Panc1 (cell line): ENCODE measurements at regions not wholly inside any gene's neighbourhood (a gene's known extent, or its start where the extent isn't known, plus 50 kb on each side); places are given as distances from the start of the nearest gene placed in this dataset.

ENCODE experiments used
- ATAC-seq: fragments of 200-7000 bp; cut with Tn5 transposase; 2 replicates; pipeline ENCODE4 v1.9.1; 2020; ENCODE audit warnings: mild to moderate bottlenecking, moderate library complexity
- BruUV-seq: library from RNA; stranded (reverse); fragments of 400-500 nt; replicated peaks from 2 replicates; lab custom pipeline; 2021; lab: Mats Ljungman, UMichigan
- CTCF ChIA-PET: fragments of 300-600 bp; sonication (Branson Sonifier 250); formaldehyde crosslinking; loops from one replicate; lab custom pipeline; 2022; ENCODE audit warnings: antibody characterized with exemption; lab: Charles Lee
- POLR2A ChIA-PET: fragments of 300-600 bp; sonication (Branson Sonifier 250); formaldehyde crosslinking; loops from one replicate; lab custom pipeline; 2022; ENCODE audit warnings: antibody characterized with exemption; lab: Charles Lee
- DNase-seq: peaks from one replicate; pipeline ENCODE4 v3.0.0-alpha.2; 2010; ENCODE audit warnings: low read depth, low spot score
- H3K27ac ChIP-seq: 2 replicates; pipeline ENCODE4 v1.5.1; 2011; ENCODE audit warnings: mild to moderate bottlenecking, low read length, inconsistent platforms
- H3K27me3 ChIP-seq: fragments of 200-500 bp; sonication (Bioruptor generic); 2 replicates; pipeline ENCODE4 v1.6.0; 2014; ENCODE audit warnings: low read length, inconsistent platforms; ENCODE audit not compliant: control insufficient read depth, insufficient read depth
- H3K36me3 ChIP-seq: fragments of 200-500 bp; sonication (Bioruptor generic); 2 replicates; pipeline ENCODE4 v1.5.1; 2014; ENCODE audit warnings: inconsistent platforms, mild to moderate bottlenecking, low read length, moderate library complexity; ENCODE audit not compliant: control insufficient read depth, insufficient read depth
- H3K4me1 ChIP-seq: 2 replicates; pipeline ENCODE4 v1.5.1; 2011; ENCODE audit warnings: inconsistent platforms, mild to moderate bottlenecking, low read length, moderate library complexity; ENCODE audit not compliant: control insufficient read depth, insufficient read depth
- H3K4me3 ChIP-seq, 2 experiments: 2 replicates each; pipeline ENCODE4 v1.5.1; 2011 to 2012; ENCODE audit warnings: low read depth in 2 of 2, low read length in 2 of 2, mild to moderate bottlenecking in 2 of 2, inconsistent platforms in 1 of 2, moderate library complexity in 1 of 2
- H3K9me3 ChIP-seq: fragments of 200-500 bp; sonication (Bioruptor generic); 2 replicates; pipeline ENCODE4 v1.5.1; 2014; ENCODE audit warnings: low read depth, mild to moderate bottlenecking, inconsistent platforms, low read length, moderate library complexity; ENCODE audit not compliant: control insufficient read depth, insufficient read depth
- CTCF ChIP-seq: fragments of 450-650 bp; IDR thresholded peaks from 2 replicates; pipeline ENCODE4 v1.5.1; 2017; ENCODE audit warnings: mild to moderate bottlenecking
- POLR2AphosphoS5 ChIP-seq: IDR thresholded peaks from 2 replicates; pipeline ENCODE4 v1.6.1; 2012; ENCODE audit warnings: mild to moderate bottlenecking, low read depth, low read length, moderate library complexity
- SIN3A ChIP-seq: IDR thresholded peaks from 2 replicates; pipeline ENCODE4 v1.6.1; 2012; ENCODE audit warnings: low read depth, mild to moderate bottlenecking, low read length, moderate library complexity, borderline replicate concordance; ENCODE audit not compliant: insufficient read depth
- TCF7L2 ChIP-seq: IDR thresholded peaks from 2 replicates; pipeline ENCODE4 v1.6.1; 2011; ENCODE audit warnings: mild to moderate bottlenecking, low read depth, low read length, inconsistent platforms
- in situ Hi-C: cut with HindIII; loops from 2 replicates; pipeline ENCODE4 v1.10.0; 2016; ENCODE audit warnings: low sequenced_read_pairs, low pct_unique_long_range_greater_than_20kb
- intact Hi-C: fragments of 100-400 bp; cut with micrococcal nuclease; formaldehyde crosslinking; loops from one replicate; pipeline ENCODE4 v1.10.0; 2022; ENCODE audit not compliant: unreplicated experiment
- TF ChIP-seq, protein P1 (sequence below), 2 experiments: IDR thresholded peaks; 2 replicates each; pipeline ENCODE4 v1.6.1; 2011 to 2012; ENCODE audit warnings: low read depth in 2 of 2, control low read depth in 1 of 2, low read length in 1 of 2, mild to moderate bottlenecking in 1 of 2, moderate library complexity in 1 of 2; ENCODE audit not compliant: insufficient read depth in 1 of 2

DNA sequence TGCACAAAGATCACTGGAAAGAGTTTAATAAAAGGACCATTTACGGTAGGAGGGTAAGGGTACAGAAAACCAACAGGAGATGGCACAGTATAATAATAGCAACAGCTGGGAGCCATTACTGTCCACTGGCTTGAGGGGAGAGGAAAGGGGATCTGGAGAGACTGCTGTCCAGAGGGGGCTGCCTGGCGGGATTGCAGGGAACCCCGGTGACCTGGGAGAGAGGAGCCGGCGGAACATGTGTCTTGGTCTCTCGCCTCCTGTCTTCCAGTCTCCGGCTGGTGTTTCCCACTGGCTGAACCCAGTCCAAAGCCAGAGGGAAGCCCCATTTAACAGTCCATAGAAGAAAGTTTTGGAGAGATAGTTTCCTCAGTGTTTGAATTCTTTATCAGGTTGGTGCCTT lies 57.5 kb upstream of the PODXL start:
- no peak for TF ChIP-seq TCF7L2
- TF ChIP-seq SIN3A: no peak
- TF ChIP-seq CTCF: no peak
- TF ChIP-seq, protein P1, sequence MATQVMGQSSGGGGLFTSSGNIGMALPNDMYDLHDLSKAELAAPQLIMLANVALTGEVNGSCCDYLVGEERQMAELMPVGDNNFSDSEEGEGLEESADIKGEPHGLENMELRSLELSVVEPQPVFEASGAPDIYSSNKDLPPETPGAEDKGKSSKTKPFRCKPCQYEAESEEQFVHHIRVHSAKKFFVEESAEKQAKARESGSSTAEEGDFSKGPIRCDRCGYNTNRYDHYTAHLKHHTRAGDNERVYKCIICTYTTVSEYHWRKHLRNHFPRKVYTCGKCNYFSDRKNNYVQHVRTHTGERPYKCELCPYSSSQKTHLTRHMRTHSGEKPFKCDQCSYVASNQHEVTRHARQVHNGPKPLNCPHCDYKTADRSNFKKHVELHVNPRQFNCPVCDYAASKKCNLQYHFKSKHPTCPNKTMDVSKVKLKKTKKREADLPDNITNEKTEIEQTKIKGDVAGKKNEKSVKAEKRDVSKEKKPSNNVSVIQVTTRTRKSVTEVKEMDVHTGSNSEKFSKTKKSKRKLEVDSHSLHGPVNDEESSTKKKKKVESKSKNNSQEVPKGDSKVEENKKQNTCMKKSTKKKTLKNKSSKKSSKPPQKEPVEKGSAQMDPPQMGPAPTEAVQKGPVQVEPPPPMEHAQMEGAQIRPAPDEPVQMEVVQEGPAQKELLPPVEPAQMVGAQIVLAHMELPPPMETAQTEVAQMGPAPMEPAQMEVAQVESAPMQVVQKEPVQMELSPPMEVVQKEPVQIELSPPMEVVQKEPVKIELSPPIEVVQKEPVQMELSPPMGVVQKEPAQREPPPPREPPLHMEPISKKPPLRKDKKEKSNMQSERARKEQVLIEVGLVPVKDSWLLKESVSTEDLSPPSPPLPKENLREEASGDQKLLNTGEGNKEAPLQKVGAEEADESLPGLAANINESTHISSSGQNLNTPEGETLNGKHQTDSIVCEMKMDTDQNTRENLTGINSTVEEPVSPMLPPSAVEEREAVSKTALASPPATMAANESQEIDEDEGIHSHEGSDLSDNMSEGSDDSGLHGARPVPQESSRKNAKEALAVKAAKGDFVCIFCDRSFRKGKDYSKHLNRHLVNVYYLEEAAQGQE (IDR thresholded peaks at IDR 0.05; ENCODE audit: insufficient read depth in 1 of 2, low read depth in 2 of 2, low read length in 1 of 2): no peak
- no peak for TF ChIP-seq POLR2AphosphoS5
- ATAC-seq (no peak), DNase-seq (no peak)
- ChIA-PET CTCF (no interaction called here), POLR2A (no interaction called here)
- H3K4me1 ChIP-seq: no peaks in the 10 kb centered on the region
- in situ Hi-C loops (no loop called here), intact Hi-C loops (no loop called here)
- BruUV-seq: no TSS peak
- H3K27ac ChIP-seq: no peak overlapping the region
- H3K27me3 ChIP-seq: no peaks in the 10 kb centered on the region
- no peak overlapping the region for H3K4me3 ChIP-seq
- H3K9me3 ChIP-seq: no peaks in the 10 kb centered on the region
- H3K36me3 ChIP-seq: no peaks in the 10 kb centered on the region

DNA sequence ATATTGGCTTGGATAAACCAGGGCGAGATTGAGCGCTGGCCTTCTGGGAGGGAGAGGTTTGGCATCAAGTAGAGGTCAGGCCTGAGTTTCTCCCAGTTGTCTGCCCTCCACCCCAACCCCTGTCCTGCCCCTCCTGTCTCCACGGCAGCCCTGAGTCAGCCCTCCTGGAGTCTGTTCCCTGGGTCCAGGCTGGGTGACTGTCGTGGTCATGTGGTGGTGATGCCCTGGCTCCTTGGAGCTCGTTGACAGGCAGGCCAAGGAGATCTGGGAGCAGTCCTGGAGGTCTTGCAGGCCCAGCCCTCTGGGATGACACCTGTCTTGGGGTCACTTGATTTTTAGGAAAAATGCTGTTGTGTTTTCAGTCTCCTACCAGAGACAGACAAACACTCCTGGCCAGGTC lies 53.6 kb upstream of the PODXL start:
- ATAC-seq: no peak
- intact Hi-C loops (no loop called here), in situ Hi-C loops (no loop called here)
- no peak for DNase-seq
- BruUV-seq: no TSS peak
- no peak overlapping the region for H3K4me3 ChIP-seq
- no peaks in the 10 kb centered on the region for H3K36me3 ChIP-seq
- no peaks in the 10 kb centered on the region for H3K9me3 ChIP-seq
- TF ChIP-seq, protein P1 (IDR thresholded peaks at IDR 0.05; ENCODE audit: insufficient read depth in 1 of 2, low read depth in 2 of 2, low read length in 1 of 2): no peak
- TF ChIP-seq SIN3A: no peak
- TF ChIP-seq TCF7L2: no peak
- no peak for TF ChIP-seq CTCF
- no peak for TF ChIP-seq POLR2AphosphoS5
- ChIA-PET POLR2A (no interaction called here), CTCF (no interaction called here)
- H3K27ac ChIP-seq: no peak overlapping the region
- no peaks in the 10 kb centered on the region for H3K27me3 ChIP-seq
- H3K4me1 ChIP-seq: no peaks in the 10 kb centered on the region
